K562 (cell line): ENCODE measurements at regions not wholly inside any gene's neighbourhood (a gene's known extent, or its start where the extent isn't known, plus 50 kb on each side); places are given as distances from the start of the nearest gene placed in this dataset.

ENCODE experiments used
- ARNT ChIP-seq, 2 experiments: fragments of 450-650 bp; IDR thresholded peaks; 2 replicates each; pipeline ENCODE4 v1.6.1; 2016; ENCODE audit warnings: mild to moderate bottlenecking in 1 of 2
- MXI1 ChIP-seq: IDR thresholded peaks from 2 replicates; pipeline ENCODE4 v1.6.1; 2011; ENCODE audit warnings: low read depth, mild to moderate bottlenecking, improper control_type of control experiment, low read length
- PHF8 ChIP-seq: fragments of 200-600 bp; sonication (generic); IDR thresholded peaks from 2 replicates; pipeline ENCODE4 v1.6.1; 2012; ENCODE audit warnings: mixed run types, mild to moderate bottlenecking, inconsistent platforms, low read length, moderate library complexity, borderline replicate concordance
- RBBP5 ChIP-seq: fragments of 200-600 bp; sonication (generic); IDR thresholded peaks from 2 replicates; pipeline ENCODE4 v1.6.1; 2012; ENCODE audit warnings: borderline replicate concordance, mild to moderate bottlenecking, low read length, control low read depth, inconsistent platforms; ENCODE audit not compliant: insufficient read depth, poor library complexity, severe bottlenecking
- RCOR1 ChIP-seq, 2 experiments: IDR thresholded peaks; 2 replicates each; pipeline ENCODE4 v1.6.1; 2012; ENCODE audit warnings: low read depth in 2 of 2, low read length in 2 of 2, borderline replicate concordance in 1 of 2, improper control_type of control experiment in 1 of 2
- SPI1 ChIP-seq: IDR thresholded peaks from 2 replicates; pipeline ENCODE4 v1.6.1; 2011; ENCODE audit warnings: low read depth, low read length, control low read depth, borderline replicate concordance
- SREBF2 ChIP-seq: sonication (generic); formaldehyde crosslinking; IDR thresholded peaks from 2 replicates; pipeline ENCODE4 v1.4.0; 2020; ENCODE audit warnings: mild to moderate bottlenecking, missing genetic modification reagents
- ZFX ChIP-seq: sonication (generic); formaldehyde crosslinking; IDR thresholded peaks from 2 replicates; pipeline ENCODE4 v1.8.0; 2022; ENCODE audit warnings: mild to moderate bottlenecking, missing genetic modification reagents, moderate library complexity
- TF ChIP-seq, protein P1 (sequence below): fragments of 250-450 bp; sonication (Bioruptor Pico); IDR thresholded peaks from 2 replicates; pipeline ENCODE4 v1.5.0; 2021; ENCODE audit warnings: mild to moderate bottlenecking, borderline replicate concordance

DNA sequence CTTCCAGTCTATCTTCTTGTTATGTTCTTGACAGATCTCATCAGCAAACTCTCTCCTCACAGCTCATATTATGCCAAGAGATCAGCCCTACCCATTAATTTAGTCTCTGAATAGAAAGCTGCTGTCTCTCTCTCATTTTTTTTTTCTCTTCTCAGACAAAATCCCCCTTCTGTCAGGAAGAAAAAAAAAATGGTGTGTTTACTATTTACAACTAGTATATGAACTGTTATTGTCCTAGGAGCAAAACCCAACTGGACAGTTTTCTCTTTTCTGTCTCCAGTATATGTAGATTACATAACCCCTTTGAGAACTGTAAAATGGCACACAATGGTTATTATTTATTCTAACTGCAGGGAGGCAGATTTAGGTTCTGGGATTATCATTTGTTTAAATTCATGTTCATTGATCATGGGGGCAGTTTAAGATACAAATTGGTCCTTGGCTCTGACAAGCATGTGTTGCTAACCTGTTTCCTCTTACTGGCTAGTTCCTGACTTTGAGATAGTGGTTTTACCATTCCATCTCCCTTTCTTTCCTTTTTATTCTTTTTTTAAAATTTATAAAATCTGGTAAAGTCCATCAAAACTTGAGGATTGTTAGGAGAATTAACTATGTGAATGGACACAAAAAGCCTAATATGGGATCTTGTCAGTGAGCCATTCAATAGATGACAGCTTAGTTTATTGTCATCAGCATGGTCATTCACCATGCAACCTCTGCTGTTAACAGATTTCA is 210.0 kb upstream of the PAPPA start:
- TF ChIP-seq SPI1 (no peak), SREBF2 (CRISPR knock-in tag) (no peak), MXI1 (no peak), RBBP5 (no peak), PHF8 (no peak), ZFX (CRISPR knock-in tag) (no peak), RCOR1 (IDR thresholded peaks at IDR 0.05; ENCODE audit: borderline replicate concordance in 1 of 2, low read depth in 2 of 2, low read length in 2 of 2) (no peak), ARNT (IDR thresholded peaks at IDR 0.05) (no peak)
- TF ChIP-seq, protein P1, sequence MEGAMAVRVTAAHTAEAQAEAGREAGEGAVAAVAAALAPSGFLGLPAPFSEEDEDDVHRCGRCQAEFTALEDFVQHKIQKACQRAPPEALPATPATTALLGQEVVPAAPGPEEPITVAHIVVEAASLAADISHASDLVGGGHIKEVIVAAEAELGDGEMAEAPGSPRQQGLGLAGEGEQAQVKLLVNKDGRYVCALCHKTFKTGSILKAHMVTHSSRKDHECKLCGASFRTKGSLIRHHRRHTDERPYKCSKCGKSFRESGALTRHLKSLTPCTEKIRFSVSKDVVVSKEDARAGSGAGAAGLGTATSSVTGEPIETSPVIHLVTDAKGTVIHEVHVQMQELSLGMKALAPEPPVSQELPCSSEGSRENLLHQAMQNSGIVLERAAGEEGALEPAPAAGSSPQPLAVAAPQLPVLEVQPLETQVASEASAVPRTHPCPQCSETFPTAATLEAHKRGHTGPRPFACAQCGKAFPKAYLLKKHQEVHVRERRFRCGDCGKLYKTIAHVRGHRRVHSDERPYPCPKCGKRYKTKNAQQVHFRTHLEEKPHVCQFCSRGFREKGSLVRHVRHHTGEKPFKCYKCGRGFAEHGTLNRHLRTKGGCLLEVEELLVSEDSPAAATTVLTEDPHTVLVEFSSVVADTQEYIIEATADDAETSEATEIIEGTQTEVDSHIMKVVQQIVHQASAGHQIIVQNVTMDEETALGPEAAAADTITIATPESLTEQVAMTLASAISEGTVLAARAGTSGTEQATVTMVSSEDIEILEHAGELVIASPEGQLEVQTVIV (CRISPR knock-in tag), result no peak
